ENCODE measurements at regions not wholly inside any gene's neighbourhood (a gene's known extent, or its start where the extent isn't known, plus 50 kb on each side); places are given as distances from the start of the nearest gene placed in this dataset.

DNA sequence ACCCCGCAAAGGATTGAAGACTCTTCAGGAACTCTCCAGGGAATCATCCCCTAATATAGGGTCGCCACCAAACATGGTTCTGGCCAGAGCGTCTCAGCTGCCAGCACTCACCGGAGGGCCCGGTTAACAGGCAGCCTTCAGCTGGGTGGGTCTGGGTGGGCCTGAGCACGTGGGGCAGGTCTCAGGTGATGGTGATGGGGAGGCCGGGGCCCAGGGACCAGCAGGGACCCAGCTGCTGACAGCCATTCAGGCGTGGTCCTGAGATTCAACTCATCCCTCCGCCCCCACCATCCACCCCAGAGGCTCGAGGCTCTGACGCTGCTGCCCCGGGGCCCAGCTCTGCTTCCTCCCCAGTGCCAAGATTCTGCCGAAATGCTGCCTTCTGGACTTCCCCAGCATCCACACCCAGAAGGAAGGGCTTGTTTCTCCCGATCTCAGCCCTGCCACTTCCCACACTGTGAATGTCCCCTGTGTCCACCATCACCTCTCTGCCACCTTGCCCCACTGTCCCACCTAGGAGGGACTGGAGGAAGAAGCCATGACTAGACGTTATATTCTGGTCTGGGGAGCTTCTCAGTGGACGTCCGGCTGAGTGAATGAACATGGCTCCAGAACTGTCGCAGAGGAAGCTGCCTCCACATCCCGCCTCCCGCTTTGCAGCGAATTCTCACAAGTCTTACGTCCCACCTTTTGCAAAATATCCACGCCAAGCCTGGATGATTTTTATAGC, 294.2 kb upstream of the SALL3 start:
- TF ChIP-seq CTCF (IDR thresholded peaks at IDR 0.05; ENCODE audit: low read depth, low read length): no peak
- no peak overlapping the region for H3K4me3 ChIP-seq (ENCODE audit: low read depth, low read length)

DNA sequence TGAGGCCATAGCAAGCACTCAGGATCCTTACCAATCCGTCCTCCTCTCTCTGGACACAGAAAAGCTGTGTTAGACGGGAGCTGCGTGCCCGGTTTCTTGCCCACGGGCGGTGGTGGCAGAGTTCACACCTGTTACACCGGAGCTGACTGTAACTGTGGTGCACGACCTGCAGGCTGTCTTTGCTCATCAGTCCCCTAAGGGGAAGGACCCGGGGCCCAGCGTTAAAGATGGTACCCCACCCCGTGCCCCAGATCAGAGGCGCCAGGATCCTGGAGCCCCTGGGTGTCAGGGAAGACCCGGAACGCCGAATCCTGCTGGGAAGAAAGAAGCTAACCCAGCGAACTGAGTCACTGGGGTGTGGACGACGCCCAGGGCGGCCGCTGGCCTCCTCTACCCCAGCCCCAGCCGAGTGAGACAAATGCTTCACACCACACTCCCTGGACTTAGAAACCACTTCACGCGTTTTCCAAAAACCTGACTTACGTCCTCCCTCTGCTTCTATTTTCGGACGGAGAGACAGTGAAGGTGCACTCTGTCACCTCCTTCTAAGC, 293.6 kb upstream of the SALL3 start:
- H3K4me3 ChIP-seq (ENCODE audit: low read depth, low read length): no peak overlapping the region
- no peak for TF ChIP-seq CTCF (IDR thresholded peaks at IDR 0.05; ENCODE audit: low read depth, low read length)

DNA sequence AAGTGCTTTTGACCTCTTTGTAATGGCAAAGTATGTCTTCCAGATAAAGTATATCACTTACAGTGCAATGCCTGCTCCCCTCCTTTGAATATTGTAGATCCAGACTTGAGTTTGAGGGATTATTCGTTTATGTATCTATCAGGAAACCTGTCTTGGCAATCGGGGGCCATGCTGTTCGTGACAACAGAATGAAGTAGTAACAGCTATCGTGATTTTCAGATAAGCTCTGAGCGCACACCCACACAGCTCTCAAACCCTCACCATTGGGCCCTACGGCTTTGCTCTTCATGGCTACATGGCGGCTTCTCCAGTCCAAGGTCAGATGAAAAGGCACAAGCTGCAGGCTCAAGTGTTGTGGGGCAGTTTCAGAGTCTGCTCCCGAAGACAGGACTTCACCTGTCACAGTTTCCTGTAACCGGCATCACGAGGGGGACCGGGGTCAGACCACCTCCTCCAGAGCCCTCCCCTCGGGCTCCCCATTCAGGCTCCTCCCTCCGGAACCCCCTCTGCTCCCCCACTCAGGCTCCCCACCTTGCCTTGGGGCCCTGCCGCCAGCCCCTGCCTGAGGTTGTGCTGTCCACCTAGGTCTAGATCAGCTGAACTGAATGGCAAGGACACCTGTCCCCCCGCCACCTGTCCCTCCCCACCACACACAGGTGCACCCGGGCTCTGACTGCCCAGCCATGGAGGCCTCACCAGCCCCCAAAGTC, 292.5 kb upstream of the SALL3 start:
- no peak overlapping the region for H3K4me3 ChIP-seq (ENCODE audit: low read depth, low read length)
- TF ChIP-seq CTCF (IDR thresholded peaks at IDR 0.05; ENCODE audit: low read depth, low read length): no peak

DNA sequence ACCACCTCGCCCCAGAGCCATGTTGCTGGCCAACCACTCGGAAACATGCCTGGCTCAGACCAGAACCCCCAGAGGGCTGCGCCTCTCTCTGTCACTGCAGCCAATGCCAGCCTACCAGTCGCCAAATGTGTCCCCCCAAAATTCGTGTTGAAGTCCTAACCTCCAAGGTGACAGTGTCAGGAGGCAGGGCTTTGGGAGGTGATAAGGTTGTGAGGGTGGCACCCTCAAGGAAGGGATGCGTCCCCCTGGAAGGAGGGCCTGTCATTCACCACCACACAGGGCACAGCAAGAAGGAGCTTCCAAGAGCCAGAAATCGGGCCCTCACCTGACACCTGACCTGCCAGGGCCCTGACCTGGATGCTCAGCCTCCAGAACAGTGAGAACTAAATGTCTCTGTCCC, 291.9 kb upstream of the SALL3 start:
- TF ChIP-seq CTCF (IDR thresholded peaks at IDR 0.05; ENCODE audit: low read depth, low read length): no peak
- H3K4me3 ChIP-seq (ENCODE audit: low read depth, low read length): no peak overlapping the region

DNA sequence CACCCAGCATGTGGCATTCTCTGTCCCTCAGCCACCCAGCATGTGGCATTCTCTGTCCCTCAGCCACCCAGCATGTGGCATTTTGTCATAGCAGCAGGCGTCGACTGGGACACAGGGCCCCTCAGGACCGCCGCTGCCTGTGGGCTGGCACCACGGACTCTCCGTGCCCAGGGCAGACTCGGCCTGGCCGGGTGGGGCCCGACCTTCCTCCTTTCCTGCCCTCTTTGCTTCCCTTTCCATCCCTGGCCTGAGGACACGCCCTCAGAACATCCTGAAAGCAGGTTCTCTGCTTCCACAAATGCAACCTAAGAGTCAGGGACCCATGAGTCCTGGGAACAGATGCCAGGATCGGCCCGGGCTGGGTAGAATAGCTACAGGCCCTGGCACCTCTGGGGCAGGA, 291.4 kb upstream of the SALL3 start:
- no peak for TF ChIP-seq CTCF (IDR thresholded peaks at IDR 0.05; ENCODE audit: low read depth, low read length)
- H3K4me3 ChIP-seq (ENCODE audit: low read depth, low read length): no peak overlapping the region

DNA sequence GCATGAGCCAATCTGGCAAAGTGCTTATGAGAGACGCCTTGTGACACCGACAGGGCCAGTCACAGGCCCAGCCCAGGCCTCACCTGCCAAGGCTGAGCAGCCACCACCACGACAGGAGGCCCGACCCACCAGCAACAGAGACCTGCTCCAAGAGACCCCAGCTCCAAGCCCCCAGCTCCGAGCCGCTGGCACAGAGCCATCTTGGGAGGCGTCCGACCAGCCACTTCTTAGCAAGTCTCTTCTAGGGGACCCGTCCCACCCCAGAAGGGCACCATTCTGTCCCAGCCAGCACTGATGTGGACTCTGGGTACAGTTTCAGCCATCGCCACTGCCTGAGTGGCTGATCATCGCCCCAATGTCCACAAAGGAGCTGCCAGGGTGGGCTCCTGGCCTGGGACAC, 290.7 kb upstream of the SALL3 start:
- no peak for TF ChIP-seq CTCF (IDR thresholded peaks at IDR 0.05; ENCODE audit: low read depth, low read length)
- H3K4me3 ChIP-seq (ENCODE audit: low read depth, low read length): no peak overlapping the region

DNA sequence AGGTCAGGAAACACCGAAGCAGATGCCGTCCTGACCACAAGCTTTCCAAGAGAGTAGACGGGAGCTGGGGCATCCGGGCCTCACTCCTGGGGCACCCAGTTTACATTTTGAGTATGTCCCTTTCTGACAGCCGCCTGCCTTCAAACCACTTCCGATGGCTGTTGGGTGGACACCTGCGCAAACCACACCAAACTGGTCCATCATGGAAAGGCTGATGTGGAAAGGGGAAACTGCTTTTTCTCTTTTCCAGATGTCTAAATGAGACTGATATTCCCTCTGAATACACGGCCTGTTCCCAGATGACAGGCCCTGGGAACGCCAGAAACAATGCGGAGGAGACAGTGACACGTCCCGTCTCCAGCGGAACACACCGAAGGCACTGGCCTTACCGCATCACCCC, 290.0 kb upstream of the SALL3 start:
- H3K4me3 ChIP-seq (ENCODE audit: low read depth, low read length): no peak overlapping the region
- TF ChIP-seq CTCF (IDR thresholded peaks at IDR 0.05; ENCODE audit: low read depth, low read length): no peak
